ENCODE measurements at regions not wholly inside any gene's neighbourhood (a gene's known extent, or its start where the extent isn't known, plus 50 kb on each side); places are given as distances from the start of the nearest gene placed in this dataset.

GRCh38 chr5:61734966-61735365 lies 402.9 kb downstream of the ZSWIM6 start:
- H3K4me1 ChIP-seq (ENCODE audit: control insufficient read depth in 1 of 2, insufficient read depth in 1 of 2, low read depth in 1 of 2, low read length in 1 of 2): no peaks in the 10 kb centered on the region
- H3K9me3 ChIP-seq: no peaks in the 10 kb centered on the region
- no peak overlapping the region for H3K27ac ChIP-seq
- no peaks in the 10 kb centered on the region for H3K36me3 ChIP-seq
- H3K27me3 ChIP-seq: peaks cover 18% of the 10 kb centered on the region
- no peak for TF ChIP-seq CTCF (IDR thresholded peaks at IDR 0.05)
- H3K4me3 ChIP-seq (ENCODE audit: low read depth in 1 of 2, low read length in 1 of 2): no peak overlapping the region

GRCh38 chr5:61735531-61735930 lies 403.5 kb downstream of the ZSWIM6 start:
- H3K36me3 ChIP-seq: no peaks in the 10 kb centered on the region
- no peak overlapping the region for H3K27ac ChIP-seq
- H3K4me3 ChIP-seq (ENCODE audit: low read depth in 1 of 2, low read length in 1 of 2): no peak overlapping the region
- no peak for TF ChIP-seq CTCF (IDR thresholded peaks at IDR 0.05)
- peaks cover 18% of the 10 kb centered on the region for H3K27me3 ChIP-seq
- H3K9me3 ChIP-seq: no peaks in the 10 kb centered on the region
- H3K4me1 ChIP-seq (ENCODE audit: control insufficient read depth in 1 of 2, insufficient read depth in 1 of 2, low read depth in 1 of 2, low read length in 1 of 2): no peaks in the 10 kb centered on the region

GRCh38 chr5:61735995-61736394 lies 403.9 kb downstream of the ZSWIM6 start:
- H3K4me1 ChIP-seq (ENCODE audit: control insufficient read depth in 1 of 2, insufficient read depth in 1 of 2, low read depth in 1 of 2, low read length in 1 of 2): no peaks in the 10 kb centered on the region
- no peak overlapping the region for H3K4me3 ChIP-seq (ENCODE audit: low read depth in 1 of 2, low read length in 1 of 2)
- no peak overlapping the region for H3K27ac ChIP-seq
- no peaks in the 10 kb centered on the region for H3K36me3 ChIP-seq
- no peaks in the 10 kb centered on the region for H3K9me3 ChIP-seq
- H3K27me3 ChIP-seq: peaks cover 18% of the 10 kb centered on the region
- no peak for TF ChIP-seq CTCF (IDR thresholded peaks at IDR 0.05)

- Histone ChIP-seq H3K36me3 (no peaks in the 10 kb centered on the region), H3K27me3 (peaks cover 10% of the 10 kb centered on the region), H3K4me3 (ENCODE audit: low read depth in 1 of 2, low read length in 1 of 2) (no peak overlapping the region), H3K9me3 (no peaks in the 10 kb centered on the region), H3K4me1 (ENCODE audit: control insufficient read depth in 1 of 2, insufficient read depth in 1 of 2, low read depth in 1 of 2, low read length in 1 of 2) (no peaks in the 10 kb centered on the region), H3K27ac (no peak overlapping the region)
- no peak for TF ChIP-seq CTCF (IDR thresholded peaks at IDR 0.05)
Observed at GRCh38 chr5:61737301-61737963, 405.4 kb downstream of the ZSWIM6 start.

- TF ChIP-seq CTCF (IDR thresholded peaks at IDR 0.05): no peak
- no peak overlapping the region for H3K4me3 ChIP-seq (ENCODE audit: low read depth in 1 of 2, low read length in 1 of 2)
Observed at GRCh38 chr5:61737964-61738340, 405.9 kb downstream of the ZSWIM6 start.

More at GRCh38 chr5:61737964-61738340, 405.9 kb downstream of the ZSWIM6 start:
- H3K4me1 ChIP-seq (ENCODE audit: control insufficient read depth in 1 of 2, insufficient read depth in 1 of 2, low read depth in 1 of 2, low read length in 1 of 2): no peaks in the 10 kb centered on the region
- no peaks in the 10 kb centered on the region for H3K9me3 ChIP-seq
- H3K36me3 ChIP-seq: no peaks in the 10 kb centered on the region
- peaks cover 4% of the 10 kb centered on the region for H3K27me3 ChIP-seq
- no peak overlapping the region for H3K27ac ChIP-seq

Data from neutrophil (primary cell).